NT2/D1 (cell line): ENCODE measurements at regions not wholly inside any gene's neighbourhood (a gene's known extent, or its start where the extent isn't known, plus 50 kb on each side); places are given as distances from the start of the nearest gene placed in this dataset.

Experiments
- SUZ12 ChIP-seq: IDR thresholded peaks from 2 replicates; pipeline ENCODE4 v1.6.1; 2011; ENCODE audit not compliant: insufficient read length, insufficient read depth; ENCODE audit errors: extremely low read depth
- ZNF274 ChIP-seq: IDR thresholded peaks from 2 replicates; pipeline ENCODE4 v1.6.1; 2011; ENCODE audit warnings: mild to moderate bottlenecking, low read depth, low read length

DNA sequence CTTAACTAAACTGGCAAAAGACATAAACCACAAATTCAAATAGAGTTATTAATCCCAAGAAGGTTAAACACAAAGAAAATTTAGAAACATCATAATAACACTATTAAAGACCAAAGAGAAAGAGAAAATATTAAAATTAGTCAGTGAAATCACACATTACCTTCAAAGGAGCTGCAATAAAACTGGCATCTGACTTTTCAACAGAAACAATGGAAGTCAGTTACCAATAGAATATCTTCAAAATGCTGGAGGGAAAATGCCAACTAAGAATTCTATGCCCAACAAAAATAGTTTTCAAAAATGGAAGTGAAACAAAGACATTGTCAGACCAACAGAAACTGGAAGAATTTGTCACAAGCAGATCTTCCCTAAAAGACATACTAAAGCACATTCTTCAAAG lies 68.7 kb upstream of the RNF7 start:
- no peak for TF ChIP-seq ZNF274
- no peak for TF ChIP-seq SUZ12
